Panc1 (cell line): ENCODE measurements at regions not wholly inside any gene's neighbourhood (a gene's known extent, or its start where the extent isn't known, plus 50 kb on each side); places are given as distances from the start of the nearest gene placed in this dataset.

Source experiments
- ATAC-seq: fragments of 200-7000 bp; cut with Tn5 transposase; 2 replicates; pipeline ENCODE4 v1.9.1; 2020; ENCODE audit warnings: mild to moderate bottlenecking, moderate library complexity
- BruUV-seq: library from RNA; stranded (reverse); fragments of 400-500 nt; replicated peaks from 2 replicates; lab custom pipeline; 2021; lab: Mats Ljungman, UMichigan
- CTCF ChIA-PET: fragments of 300-600 bp; sonication (Branson Sonifier 250); formaldehyde crosslinking; loops from one replicate; lab custom pipeline; 2022; ENCODE audit warnings: antibody characterized with exemption; lab: Charles Lee
- POLR2A ChIA-PET: fragments of 300-600 bp; sonication (Branson Sonifier 250); formaldehyde crosslinking; loops from one replicate; lab custom pipeline; 2022; ENCODE audit warnings: antibody characterized with exemption; lab: Charles Lee
- DNase-seq: peaks from one replicate; pipeline ENCODE4 v3.0.0-alpha.2; 2010; ENCODE audit warnings: low read depth, low spot score
- H3K27ac ChIP-seq: 2 replicates; pipeline ENCODE4 v1.5.1; 2011; ENCODE audit warnings: mild to moderate bottlenecking, low read length, inconsistent platforms
- H3K27me3 ChIP-seq: fragments of 200-500 bp; sonication (Bioruptor generic); 2 replicates; pipeline ENCODE4 v1.6.0; 2014; ENCODE audit warnings: low read length, inconsistent platforms; ENCODE audit not compliant: control insufficient read depth, insufficient read depth
- H3K36me3 ChIP-seq: fragments of 200-500 bp; sonication (Bioruptor generic); 2 replicates; pipeline ENCODE4 v1.5.1; 2014; ENCODE audit warnings: inconsistent platforms, mild to moderate bottlenecking, low read length, moderate library complexity; ENCODE audit not compliant: control insufficient read depth, insufficient read depth
- H3K4me1 ChIP-seq: 2 replicates; pipeline ENCODE4 v1.5.1; 2011; ENCODE audit warnings: inconsistent platforms, mild to moderate bottlenecking, low read length, moderate library complexity; ENCODE audit not compliant: control insufficient read depth, insufficient read depth
- H3K4me3 ChIP-seq, 2 experiments: 2 replicates each; pipeline ENCODE4 v1.5.1; 2011 to 2012; ENCODE audit warnings: low read depth in 2 of 2, low read length in 2 of 2, mild to moderate bottlenecking in 2 of 2, inconsistent platforms in 1 of 2, moderate library complexity in 1 of 2
- H3K9me3 ChIP-seq: fragments of 200-500 bp; sonication (Bioruptor generic); 2 replicates; pipeline ENCODE4 v1.5.1; 2014; ENCODE audit warnings: low read depth, mild to moderate bottlenecking, inconsistent platforms, low read length, moderate library complexity; ENCODE audit not compliant: control insufficient read depth, insufficient read depth
- POLR2AphosphoS5 ChIP-seq: IDR thresholded peaks from 2 replicates; pipeline ENCODE4 v1.6.1; 2012; ENCODE audit warnings: mild to moderate bottlenecking, low read depth, low read length, moderate library complexity
- SIN3A ChIP-seq: IDR thresholded peaks from 2 replicates; pipeline ENCODE4 v1.6.1; 2012; ENCODE audit warnings: low read depth, mild to moderate bottlenecking, low read length, moderate library complexity, borderline replicate concordance; ENCODE audit not compliant: insufficient read depth
- TCF7L2 ChIP-seq: IDR thresholded peaks from 2 replicates; pipeline ENCODE4 v1.6.1; 2011; ENCODE audit warnings: mild to moderate bottlenecking, low read depth, low read length, inconsistent platforms
- in situ Hi-C: cut with HindIII; loops from 2 replicates; pipeline ENCODE4 v1.10.0; 2016; ENCODE audit warnings: low sequenced_read_pairs, low pct_unique_long_range_greater_than_20kb
- intact Hi-C: fragments of 100-400 bp; cut with micrococcal nuclease; formaldehyde crosslinking; loops from one replicate; pipeline ENCODE4 v1.10.0; 2022; ENCODE audit not compliant: unreplicated experiment
- TF ChIP-seq, protein P1 (sequence below): fragments of 450-650 bp; IDR thresholded peaks from 2 replicates; pipeline ENCODE4 v1.5.1; 2017; ENCODE audit warnings: mild to moderate bottlenecking
- TF ChIP-seq, protein P2 (sequence below), 2 experiments: IDR thresholded peaks; 2 replicates each; pipeline ENCODE4 v1.6.1; 2011 to 2012; ENCODE audit warnings: low read depth in 2 of 2, control low read depth in 1 of 2, low read length in 1 of 2, mild to moderate bottlenecking in 1 of 2, moderate library complexity in 1 of 2; ENCODE audit not compliant: insufficient read depth in 1 of 2

- POLR2A ChIA-PET, result no interaction called here
- H3K4me3 ChIP-seq, result no peak overlapping the region
- CTCF ChIA-PET, result interaction anchor here (0.6 kb wide), 1 partner anchor 892 kb away, joined by 4 read pairs; no protein-coding TSS in a partner anchor
- no TSS peak for BruUV-seq
- H3K9me3 ChIP-seq, result no peaks in the 10 kb centered on the region
- H3K27me3 ChIP-seq, result peaks cover 18% of the 10 kb centered on the region
- in situ Hi-C loops, result no loop called here
- H3K27ac ChIP-seq, result no peak overlapping the region
- DNase-seq (no peak), ATAC-seq (no peak)
- no peak for TF ChIP-seq POLR2AphosphoS5
- TF ChIP-seq, protein P1, sequence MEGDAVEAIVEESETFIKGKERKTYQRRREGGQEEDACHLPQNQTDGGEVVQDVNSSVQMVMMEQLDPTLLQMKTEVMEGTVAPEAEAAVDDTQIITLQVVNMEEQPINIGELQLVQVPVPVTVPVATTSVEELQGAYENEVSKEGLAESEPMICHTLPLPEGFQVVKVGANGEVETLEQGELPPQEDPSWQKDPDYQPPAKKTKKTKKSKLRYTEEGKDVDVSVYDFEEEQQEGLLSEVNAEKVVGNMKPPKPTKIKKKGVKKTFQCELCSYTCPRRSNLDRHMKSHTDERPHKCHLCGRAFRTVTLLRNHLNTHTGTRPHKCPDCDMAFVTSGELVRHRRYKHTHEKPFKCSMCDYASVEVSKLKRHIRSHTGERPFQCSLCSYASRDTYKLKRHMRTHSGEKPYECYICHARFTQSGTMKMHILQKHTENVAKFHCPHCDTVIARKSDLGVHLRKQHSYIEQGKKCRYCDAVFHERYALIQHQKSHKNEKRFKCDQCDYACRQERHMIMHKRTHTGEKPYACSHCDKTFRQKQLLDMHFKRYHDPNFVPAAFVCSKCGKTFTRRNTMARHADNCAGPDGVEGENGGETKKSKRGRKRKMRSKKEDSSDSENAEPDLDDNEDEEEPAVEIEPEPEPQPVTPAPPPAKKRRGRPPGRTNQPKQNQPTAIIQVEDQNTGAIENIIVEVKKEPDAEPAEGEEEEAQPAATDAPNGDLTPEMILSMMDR, result no peak
- no peak for TF ChIP-seq SIN3A
- no peak for TF ChIP-seq TCF7L2
- TF ChIP-seq, protein P2, sequence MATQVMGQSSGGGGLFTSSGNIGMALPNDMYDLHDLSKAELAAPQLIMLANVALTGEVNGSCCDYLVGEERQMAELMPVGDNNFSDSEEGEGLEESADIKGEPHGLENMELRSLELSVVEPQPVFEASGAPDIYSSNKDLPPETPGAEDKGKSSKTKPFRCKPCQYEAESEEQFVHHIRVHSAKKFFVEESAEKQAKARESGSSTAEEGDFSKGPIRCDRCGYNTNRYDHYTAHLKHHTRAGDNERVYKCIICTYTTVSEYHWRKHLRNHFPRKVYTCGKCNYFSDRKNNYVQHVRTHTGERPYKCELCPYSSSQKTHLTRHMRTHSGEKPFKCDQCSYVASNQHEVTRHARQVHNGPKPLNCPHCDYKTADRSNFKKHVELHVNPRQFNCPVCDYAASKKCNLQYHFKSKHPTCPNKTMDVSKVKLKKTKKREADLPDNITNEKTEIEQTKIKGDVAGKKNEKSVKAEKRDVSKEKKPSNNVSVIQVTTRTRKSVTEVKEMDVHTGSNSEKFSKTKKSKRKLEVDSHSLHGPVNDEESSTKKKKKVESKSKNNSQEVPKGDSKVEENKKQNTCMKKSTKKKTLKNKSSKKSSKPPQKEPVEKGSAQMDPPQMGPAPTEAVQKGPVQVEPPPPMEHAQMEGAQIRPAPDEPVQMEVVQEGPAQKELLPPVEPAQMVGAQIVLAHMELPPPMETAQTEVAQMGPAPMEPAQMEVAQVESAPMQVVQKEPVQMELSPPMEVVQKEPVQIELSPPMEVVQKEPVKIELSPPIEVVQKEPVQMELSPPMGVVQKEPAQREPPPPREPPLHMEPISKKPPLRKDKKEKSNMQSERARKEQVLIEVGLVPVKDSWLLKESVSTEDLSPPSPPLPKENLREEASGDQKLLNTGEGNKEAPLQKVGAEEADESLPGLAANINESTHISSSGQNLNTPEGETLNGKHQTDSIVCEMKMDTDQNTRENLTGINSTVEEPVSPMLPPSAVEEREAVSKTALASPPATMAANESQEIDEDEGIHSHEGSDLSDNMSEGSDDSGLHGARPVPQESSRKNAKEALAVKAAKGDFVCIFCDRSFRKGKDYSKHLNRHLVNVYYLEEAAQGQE (IDR thresholded peaks at IDR 0.05; ENCODE audit: insufficient read depth in 1 of 2, low read depth in 2 of 2, low read length in 1 of 2), result no peak
- intact Hi-C loops, result no loop called here
- H3K4me1 ChIP-seq, result no peaks in the 10 kb centered on the region
- no peaks in the 10 kb centered on the region for H3K36me3 ChIP-seq
Measured at GRCh38 chr1:36710951-36711350, 228.2 kb upstream of the CSF3R start.

DNA sequence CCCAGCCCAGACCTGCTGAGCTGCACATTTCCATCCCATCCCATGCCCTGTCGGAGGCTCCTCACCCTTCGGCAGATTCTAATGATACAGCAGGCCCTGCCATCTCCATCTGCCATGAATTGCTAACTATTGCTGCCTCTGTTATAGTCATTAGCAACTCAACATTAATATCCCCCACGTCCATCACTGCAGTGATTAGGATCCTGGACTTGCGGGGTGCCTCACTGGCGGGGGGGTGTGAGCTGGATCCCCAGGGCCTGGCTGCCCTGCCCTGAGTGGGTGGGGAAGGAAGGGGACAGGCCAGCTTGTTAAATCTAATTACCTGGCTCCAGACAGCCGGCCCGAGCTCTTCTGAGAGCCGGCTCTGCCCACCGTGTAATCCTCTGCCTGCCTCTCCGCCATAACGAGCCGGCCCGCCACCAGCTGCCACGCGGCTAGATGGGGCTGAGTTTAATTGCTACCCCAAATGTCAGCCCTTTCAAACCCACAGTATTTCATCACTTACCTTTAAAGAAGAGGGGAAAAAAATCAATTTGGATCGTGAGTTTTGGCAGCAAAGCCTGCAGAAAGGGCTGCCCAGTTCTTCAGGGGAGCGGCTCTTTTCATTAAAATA is 227.3 kb upstream of the CSF3R start:
- CTCF ChIA-PET, result interaction anchor here (0.6 kb wide), 1 partner anchor 893 kb away, joined by 4 read pairs; no protein-coding TSS in a partner anchor
- BruUV-seq, result no TSS peak
- H3K9me3 ChIP-seq, result no peaks in the 10 kb centered on the region
- POLR2A ChIA-PET, result no interaction called here
- no peak overlapping the region for H3K27ac ChIP-seq
- no peak overlapping the region for H3K4me3 ChIP-seq
- no peaks in the 10 kb centered on the region for H3K4me1 ChIP-seq
- peaks cover 18% of the 10 kb centered on the region for H3K27me3 ChIP-seq
- intact Hi-C loops (loop anchor here (5.0 kb wide), 1 partner anchor 317 kb away; no protein-coding TSS in a partner anchor), in situ Hi-C loops (no loop called here)
- ATAC-seq, result no peak
- no peaks in the 10 kb centered on the region for H3K36me3 ChIP-seq
- no peak for DNase-seq
- TF ChIP-seq POLR2AphosphoS5 (no peak), SIN3A (no peak), TCF7L2 (no peak)
- TF ChIP-seq, protein P2 (IDR thresholded peaks at IDR 0.05; ENCODE audit: insufficient read depth in 1 of 2, low read depth in 2 of 2, low read length in 1 of 2), result no peak
- TF ChIP-seq, protein P1, result no peak
